ENCODE measurements at regions not wholly inside any gene's neighbourhood (a gene's known extent, or its start where the extent isn't known, plus 50 kb on each side); places are given as distances from the start of the nearest gene placed in this dataset.

DNA sequence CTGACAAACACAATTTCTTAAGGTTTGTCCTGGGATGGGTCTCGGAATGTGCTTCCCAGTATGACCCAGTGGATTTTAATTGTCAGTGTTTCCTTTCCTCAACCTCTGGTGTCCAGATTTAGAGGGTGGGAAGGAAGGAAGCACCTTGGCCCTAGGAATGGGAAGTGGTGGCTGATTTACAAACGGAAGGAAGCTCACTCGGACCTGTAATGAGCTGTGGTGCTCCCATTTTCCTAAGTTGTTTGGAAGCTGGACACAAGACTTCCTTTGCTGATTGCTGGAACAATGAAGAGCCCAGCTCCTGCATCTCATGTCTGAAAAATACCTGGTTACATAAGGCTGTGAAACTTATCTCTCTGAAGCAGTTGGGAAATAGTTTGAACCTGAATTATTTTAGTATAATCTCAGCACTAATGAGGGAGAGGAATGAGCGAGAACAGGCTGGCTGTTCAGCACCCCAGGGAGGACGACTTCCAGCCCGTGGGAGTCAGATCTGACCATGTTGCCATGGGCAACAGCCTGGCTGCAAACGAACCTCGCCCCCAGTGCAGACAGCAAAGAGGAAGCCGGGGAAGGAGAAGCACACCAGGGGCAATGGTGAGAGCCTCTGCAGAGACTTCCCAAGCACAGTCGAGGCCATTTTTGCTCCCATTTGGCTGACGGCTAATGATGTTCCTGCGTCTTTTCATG lies 74.4 kb upstream of the ASB18 start:
- Histone ChIP-seq H3K36me3 (ENCODE audit: control insufficient read depth in 1 of 2, insufficient read depth in 2 of 2, low read length in 2 of 2) (no peaks in the 10 kb centered on the region), H3K4me1 (ENCODE audit: control insufficient read depth in 1 of 2, insufficient read depth in 2 of 2, low read length in 2 of 2) (no peaks in the 10 kb centered on the region), H3K4me3 (replicated peaks in 1 of 2; ENCODE audit: low read depth in 1 of 2, low read length in 2 of 2) (no peak overlapping the region), H3K27me3 (ENCODE audit: insufficient read depth, low read length) (no peaks in the 10 kb centered on the region), H3K4me2 (ENCODE audit: low read length) (no peak overlapping the region), H4K20me1 (ENCODE audit: insufficient read depth) (no peaks in the 10 kb centered on the region), H3K9me2 (ENCODE audit: insufficient read depth) (no peaks in the 10 kb centered on the region), H2AFZ (ENCODE audit: low read depth, low read length, poor library complexity, severe bottlenecking) (no peak overlapping the region), H3K9me3 (ENCODE audit: control insufficient read depth in 1 of 2, insufficient read depth in 1 of 2, low read depth in 1 of 2, low read length in 2 of 2) (no peaks in the 10 kb centered on the region), H3K79me2 (ENCODE audit: insufficient read depth, low read length) (no peaks in the 10 kb centered on the region), H3K27ac (ENCODE audit: low read depth, low read length) (no peak overlapping the region), H3K9ac (ENCODE audit: low read length) (no peak overlapping the region)
- ChIA-PET RAD21 (ENCODE audit: low non-redundant PET in 1 of 2, low total read pairs in 2 of 2, uncharacterized antibody in 2 of 2, unreplicated experiment in 2 of 2) (no interaction called here), CTCF (no interaction called here), POLR2A (no interaction called here)
- intact Hi-C loops (cut with micrococcal nuclease): no loop called here
- DNase-seq (ENCODE audit: low read depth, low spot score) (no peak), ATAC-seq (no peak)
- TF ChIP-seq POLR2A (IDR thresholded peaks at IDR 0.05; ENCODE audit: borderline replicate concordance, extremely low read depth, insufficient read depth, insufficient read length): no peak
- BruUV-seq (replicated peaks): no TSS peak

DNA sequence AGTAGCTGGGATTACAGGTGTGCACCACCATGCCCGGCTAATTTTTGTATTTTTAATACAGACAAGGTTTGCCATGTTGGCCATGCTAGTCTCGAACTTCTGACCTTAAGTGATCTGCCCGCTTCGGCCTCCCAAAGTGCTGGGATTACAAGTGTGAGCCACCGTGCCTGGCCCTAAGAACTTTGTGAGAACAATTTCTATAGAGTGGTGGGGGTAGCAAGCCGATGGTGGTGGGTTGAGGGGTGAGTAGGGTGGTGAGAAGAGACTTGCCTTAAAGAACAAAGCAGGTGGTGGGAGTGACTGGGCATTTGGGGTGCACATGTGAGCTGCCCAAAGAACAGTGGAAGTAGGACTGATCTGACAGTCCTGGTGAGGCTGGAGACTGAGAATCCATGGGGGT lies 76.0 kb upstream of the ASB18 start:
- Histone ChIP-seq H3K36me3 (ENCODE audit: control insufficient read depth in 1 of 2, insufficient read depth in 2 of 2, low read length in 2 of 2) (no peaks in the 10 kb centered on the region), H3K27ac (ENCODE audit: low read depth, low read length) (no peak overlapping the region), H3K9me2 (ENCODE audit: insufficient read depth) (no peaks in the 10 kb centered on the region), H3K9ac (ENCODE audit: low read length) (no peak overlapping the region), H3K79me2 (ENCODE audit: insufficient read depth, low read length) (no peaks in the 10 kb centered on the region), H2AFZ (ENCODE audit: low read depth, low read length, poor library complexity, severe bottlenecking) (no peak overlapping the region), H4K20me1 (ENCODE audit: insufficient read depth) (no peaks in the 10 kb centered on the region), H3K9me3 (ENCODE audit: control insufficient read depth in 1 of 2, insufficient read depth in 1 of 2, low read depth in 1 of 2, low read length in 2 of 2) (no peaks in the 10 kb centered on the region), H3K4me1 (ENCODE audit: control insufficient read depth in 1 of 2, insufficient read depth in 2 of 2, low read length in 2 of 2) (no peaks in the 10 kb centered on the region), H3K4me3 (replicated peaks in 1 of 2; ENCODE audit: low read depth in 1 of 2, low read length in 2 of 2) (no peak overlapping the region), H3K4me2 (ENCODE audit: low read length) (no peak overlapping the region), H3K27me3 (ENCODE audit: insufficient read depth, low read length) (no peaks in the 10 kb centered on the region)
- ATAC-seq: no peak
- no peak for DNase-seq (ENCODE audit: low read depth, low spot score)
- no TSS peak for BruUV-seq (replicated peaks)
- ChIA-PET RAD21 (ENCODE audit: low non-redundant PET in 1 of 2, low total read pairs in 2 of 2, uncharacterized antibody in 2 of 2, unreplicated experiment in 2 of 2) (no interaction called here), CTCF (no interaction called here), POLR2A (no interaction called here)
- intact Hi-C loops (cut with micrococcal nuclease): no loop called here
- TF ChIP-seq CEBPB (IDR thresholded peaks at IDR 0.05; ENCODE audit: low read depth) (no peak), EZH2phosphoT487 (IDR thresholded peaks at IDR 0.05; ENCODE audit: borderline replicate concordance) (no peak), SP1 (IDR thresholded peaks at IDR 0.05; ENCODE audit: low read depth) (no peak), ELF1 (IDR thresholded peaks at IDR 0.05; ENCODE audit: borderline replicate concordance, low read depth) (no peak), JUND (IDR thresholded peaks at IDR 0.05) (no peak), FOSL1 (IDR thresholded peaks at IDR 0.05; ENCODE audit: low read depth) (no peak), YY1 (IDR thresholded peaks at IDR 0.05; ENCODE audit: extremely low read depth, insufficient replicate concordance, low read depth, low read length) (no peak), SRF (IDR thresholded peaks at IDR 0.05; ENCODE audit: low read depth) (no peak), CBX3 (IDR thresholded peaks at IDR 0.05; ENCODE audit: low read depth) (no peak)
- TF ChIP-seq, protein P1, sequence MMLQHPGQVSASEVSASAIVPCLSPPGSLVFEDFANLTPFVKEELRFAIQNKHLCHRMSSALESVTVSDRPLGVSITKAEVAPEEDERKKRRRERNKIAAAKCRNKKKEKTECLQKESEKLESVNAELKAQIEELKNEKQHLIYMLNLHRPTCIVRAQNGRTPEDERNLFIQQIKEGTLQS (IDR thresholded peaks at IDR 0.05): no peak
- TF ChIP-seq, protein P2, sequence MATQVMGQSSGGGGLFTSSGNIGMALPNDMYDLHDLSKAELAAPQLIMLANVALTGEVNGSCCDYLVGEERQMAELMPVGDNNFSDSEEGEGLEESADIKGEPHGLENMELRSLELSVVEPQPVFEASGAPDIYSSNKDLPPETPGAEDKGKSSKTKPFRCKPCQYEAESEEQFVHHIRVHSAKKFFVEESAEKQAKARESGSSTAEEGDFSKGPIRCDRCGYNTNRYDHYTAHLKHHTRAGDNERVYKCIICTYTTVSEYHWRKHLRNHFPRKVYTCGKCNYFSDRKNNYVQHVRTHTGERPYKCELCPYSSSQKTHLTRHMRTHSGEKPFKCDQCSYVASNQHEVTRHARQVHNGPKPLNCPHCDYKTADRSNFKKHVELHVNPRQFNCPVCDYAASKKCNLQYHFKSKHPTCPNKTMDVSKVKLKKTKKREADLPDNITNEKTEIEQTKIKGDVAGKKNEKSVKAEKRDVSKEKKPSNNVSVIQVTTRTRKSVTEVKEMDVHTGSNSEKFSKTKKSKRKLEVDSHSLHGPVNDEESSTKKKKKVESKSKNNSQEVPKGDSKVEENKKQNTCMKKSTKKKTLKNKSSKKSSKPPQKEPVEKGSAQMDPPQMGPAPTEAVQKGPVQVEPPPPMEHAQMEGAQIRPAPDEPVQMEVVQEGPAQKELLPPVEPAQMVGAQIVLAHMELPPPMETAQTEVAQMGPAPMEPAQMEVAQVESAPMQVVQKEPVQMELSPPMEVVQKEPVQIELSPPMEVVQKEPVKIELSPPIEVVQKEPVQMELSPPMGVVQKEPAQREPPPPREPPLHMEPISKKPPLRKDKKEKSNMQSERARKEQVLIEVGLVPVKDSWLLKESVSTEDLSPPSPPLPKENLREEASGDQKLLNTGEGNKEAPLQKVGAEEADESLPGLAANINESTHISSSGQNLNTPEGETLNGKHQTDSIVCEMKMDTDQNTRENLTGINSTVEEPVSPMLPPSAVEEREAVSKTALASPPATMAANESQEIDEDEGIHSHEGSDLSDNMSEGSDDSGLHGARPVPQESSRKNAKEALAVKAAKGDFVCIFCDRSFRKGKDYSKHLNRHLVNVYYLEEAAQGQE (IDR thresholded peaks at IDR 0.05; ENCODE audit: low read depth): no peak
- TF ChIP-seq, protein P3, sequence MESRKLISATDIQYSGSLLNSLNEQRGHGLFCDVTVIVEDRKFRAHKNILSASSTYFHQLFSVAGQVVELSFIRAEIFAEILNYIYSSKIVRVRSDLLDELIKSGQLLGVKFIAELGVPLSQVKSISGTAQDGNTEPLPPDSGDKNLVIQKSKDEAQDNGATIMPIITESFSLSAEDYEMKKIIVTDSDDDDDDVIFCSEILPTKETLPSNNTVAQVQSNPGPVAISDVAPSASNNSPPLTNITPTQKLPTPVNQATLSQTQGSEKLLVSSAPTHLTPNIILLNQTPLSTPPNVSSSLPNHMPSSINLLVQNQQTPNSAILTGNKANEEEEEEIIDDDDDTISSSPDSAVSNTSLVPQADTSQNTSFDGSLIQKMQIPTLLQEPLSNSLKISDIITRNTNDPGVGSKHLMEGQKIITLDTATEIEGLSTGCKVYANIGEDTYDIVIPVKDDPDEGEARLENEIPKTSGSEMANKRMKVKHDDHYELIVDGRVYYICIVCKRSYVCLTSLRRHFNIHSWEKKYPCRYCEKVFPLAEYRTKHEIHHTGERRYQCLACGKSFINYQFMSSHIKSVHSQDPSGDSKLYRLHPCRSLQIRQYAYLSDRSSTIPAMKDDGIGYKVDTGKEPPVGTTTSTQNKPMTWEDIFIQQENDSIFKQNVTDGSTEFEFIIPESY (IDR thresholded peaks at IDR 0.05; ENCODE audit: extremely low read depth, insufficient replicate concordance, low read length): no peak
